ENCODE measurements at regions not wholly inside any gene's neighbourhood (a gene's known extent, or its start where the extent isn't known, plus 50 kb on each side); places are given as distances from the start of the nearest gene placed in this dataset.

GRCh38 chr11:76276046-76276780 is 69.9 kb upstream of the WNT11 start:
- no peak for DNase-seq

- no peak for DNase-seq
Observed at GRCh38 chr11:76275446-76275845, 69.1 kb upstream of the WNT11 start.

GRCh38 chr11:76271068-76271467 is 64.8 kb upstream of the WNT11 start:
- DNase-seq, result no peak

GRCh38 chr11:76270389-76270788 is 64.1 kb upstream of the WNT11 start:
- DNase-seq, result no peak

- DNase-seq, result no peak
Observed at GRCh38 chr11:76269661-76270261, 63.5 kb upstream of the WNT11 start.

- no peak for DNase-seq
Observed at GRCh38 chr11:76269247-76269646, 62.9 kb upstream of the WNT11 start.

GRCh38 chr11:76268498-76268897 is 62.2 kb upstream of the WNT11 start:
- DNase-seq, result no peak

- DNase-seq, result no peak
Observed at GRCh38 chr11:76267556-76267955, 61.3 kb upstream of the WNT11 start.

- no peak for DNase-seq
Observed at GRCh38 chr11:76266286-76267100, 60.2 kb upstream of the WNT11 start.

- no peak for DNase-seq
Observed at GRCh38 chr11:76265771-76266241, 59.5 kb upstream of the WNT11 start.

- no peak for DNase-seq
Observed at GRCh38 chr11:76263657-76264056, 57.4 kb upstream of the WNT11 start.

- no peak for DNase-seq
Observed at GRCh38 chr11:76263166-76263565, 56.9 kb upstream of the WNT11 start.

GRCh38 chr11:76260296-76260925 is 54.1 kb upstream of the WNT11 start:
- DNase-seq, result no peak

- DNase-seq, result no peak
Observed at GRCh38 chr11:76259299-76259908, 53.1 kb upstream of the WNT11 start.

GRCh38 chr11:76257074-76257719 is 50.9 kb upstream of the WNT11 start:
- no peak for DNase-seq

GRCh38 chr11:76256448-76256847 is 50.1 kb upstream of the WNT11 start:
- no peak for DNase-seq

Data from stimulated activated CD4-positive, alpha-beta T cell treated with anti-CD3 and anti-CD28 coated beads, Interleukin-15, amount 100 ng/mL, for 24 hours (primary cell).